DND-41 (cell line): ENCODE measurements at regions not wholly inside any gene's neighbourhood (a gene's known extent, or its start where the extent isn't known, plus 50 kb on each side); places are given as distances from the start of the nearest gene placed in this dataset.

Experiments
- EZH2 ChIP-seq: IDR thresholded peaks from 3 replicates; pipeline ENCODE4 v1.6.1; 2012; ENCODE audit warnings: borderline replicate concordance, low read depth, mild to moderate bottlenecking, moderate library complexity, low read length, inconsistent platforms; ENCODE audit not compliant: severe bottlenecking
- TF ChIP-seq, protein P1 (sequence below): IDR thresholded peaks from 2 replicates; pipeline ENCODE4 v1.5.1; 2012; ENCODE audit warnings: borderline replicate concordance, low read length, moderate library complexity, mild to moderate bottlenecking; ENCODE audit not compliant: poor library complexity, severe bottlenecking; ENCODE audit errors: extremely low read depth

DNA sequence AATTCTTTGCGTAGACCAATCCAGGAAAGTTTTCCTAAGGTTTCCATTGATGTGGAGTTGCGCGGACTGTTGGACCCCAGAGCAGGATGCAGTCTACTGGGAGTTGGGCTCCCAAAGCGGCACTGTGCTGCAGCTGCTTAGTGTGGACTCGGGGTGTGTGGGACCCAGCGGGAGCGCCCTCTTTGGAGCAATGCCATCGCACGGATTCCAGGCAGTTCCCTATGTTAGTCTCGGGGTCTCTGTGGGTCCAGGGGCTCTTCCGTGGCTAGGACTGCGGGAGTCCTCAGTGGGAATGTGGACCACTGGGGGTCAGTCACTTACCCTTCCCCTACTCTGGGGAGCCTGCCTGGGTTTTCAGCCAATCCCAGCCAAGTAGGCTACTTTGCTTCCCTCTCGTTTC is 151.7 kb upstream of the OLIG3 start:
- TF ChIP-seq, protein P1, sequence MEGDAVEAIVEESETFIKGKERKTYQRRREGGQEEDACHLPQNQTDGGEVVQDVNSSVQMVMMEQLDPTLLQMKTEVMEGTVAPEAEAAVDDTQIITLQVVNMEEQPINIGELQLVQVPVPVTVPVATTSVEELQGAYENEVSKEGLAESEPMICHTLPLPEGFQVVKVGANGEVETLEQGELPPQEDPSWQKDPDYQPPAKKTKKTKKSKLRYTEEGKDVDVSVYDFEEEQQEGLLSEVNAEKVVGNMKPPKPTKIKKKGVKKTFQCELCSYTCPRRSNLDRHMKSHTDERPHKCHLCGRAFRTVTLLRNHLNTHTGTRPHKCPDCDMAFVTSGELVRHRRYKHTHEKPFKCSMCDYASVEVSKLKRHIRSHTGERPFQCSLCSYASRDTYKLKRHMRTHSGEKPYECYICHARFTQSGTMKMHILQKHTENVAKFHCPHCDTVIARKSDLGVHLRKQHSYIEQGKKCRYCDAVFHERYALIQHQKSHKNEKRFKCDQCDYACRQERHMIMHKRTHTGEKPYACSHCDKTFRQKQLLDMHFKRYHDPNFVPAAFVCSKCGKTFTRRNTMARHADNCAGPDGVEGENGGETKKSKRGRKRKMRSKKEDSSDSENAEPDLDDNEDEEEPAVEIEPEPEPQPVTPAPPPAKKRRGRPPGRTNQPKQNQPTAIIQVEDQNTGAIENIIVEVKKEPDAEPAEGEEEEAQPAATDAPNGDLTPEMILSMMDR = no peak
- no peak for TF ChIP-seq EZH2
